Mucosa of descending colon (tissue), 3 donors: ENCODE measurements at regions not wholly inside any gene's neighbourhood (a gene's known extent, or its start where the extent isn't known, plus 50 kb on each side); places are given as distances from the start of the nearest gene placed in this dataset.

Source experiments
- ATAC-seq: fragments of 200-7000 bp; cut with Tn5 transposase; one replicate; pipeline ENCODE4 v1.9.1; 2020; ENCODE audit warnings: mild to moderate bottlenecking, moderate library complexity
- DNase-seq, 3 donors: peaks; one replicate each; pipeline ENCODE4 v3.0.0-alpha.2; 2020
- H3K36me3 ChIP-seq: fragments of 200-600 bp; one replicate; pipeline ENCODE4 v1.8.0; 2021; ENCODE audit warnings: low read depth, mild to moderate bottlenecking
- H3K4me1 ChIP-seq: fragments of 200-600 bp; one replicate; pipeline ENCODE4 v1.8.0; 2021; ENCODE audit warnings: low read depth, mild to moderate bottlenecking
- H3K4me3 ChIP-seq: fragments of 200-600 bp; one replicate; pipeline ENCODE4 v1.8.0; 2021; ENCODE audit warnings: mild to moderate bottlenecking
- H3K9me3 ChIP-seq: fragments of 200-600 bp; one replicate; pipeline ENCODE4 v1.8.0; 2021; ENCODE audit warnings: mild to moderate bottlenecking
- CTCF ChIP-seq: fragments of 200-600 bp; IDR thresholded peaks from one replicate; pipeline ENCODE4 v1.8.0; 2022; ENCODE audit warnings: antibody characterized with exemption, mild to moderate bottlenecking
- intact Hi-C, 2 donors: fragments of 100-400 bp; cut with DNase I in 1 of 2; cut with micrococcal nuclease in 1 of 2; formaldehyde crosslinking; loops; one replicate each; pipeline versions ENCODE4 v1.11.0 to v1.11.1; 2022; cut with DNase I, micrococcal nuclease
- donor health status: DM: no; HTN: no; CAD: no; lungs with moderate emphysema.
- donor health status: DM: no; HTN: no; CAD: no.
- donor health status: DM: no; HTN: yes; CAD: no.

GRCh38 chr3:30236011-30236410 lies 370.4 kb upstream of the TGFBR2 start:
- H3K36me3 ChIP-seq = no peaks in the 10 kb centered on the region
- DNase-seq (no peak), ATAC-seq (no peak)
- peaks cover 2% of the 10 kb centered on the region for H3K9me3 ChIP-seq
- TF ChIP-seq CTCF = no peak
- no peak overlapping the region for H3K4me3 ChIP-seq
- H3K4me1 ChIP-seq = no peaks in the 10 kb centered on the region
- intact Hi-C loops = no loop called here

GRCh38 chr3:30241721-30242120 lies 364.7 kb upstream of the TGFBR2 start:
- Histone ChIP-seq H3K4me3 (no peak overlapping the region), H3K4me1 (no peaks in the 10 kb centered on the region), H3K9me3 (peaks cover 2% of the 10 kb centered on the region), H3K36me3 (no peaks in the 10 kb centered on the region)
- no peak for TF ChIP-seq CTCF
- intact Hi-C loops = no loop called here
- no peak for DNase-seq
- ATAC-seq = no peak

- no peak for ATAC-seq
- intact Hi-C loops = no loop called here
These were observed 360.4 kb upstream of the TGFBR2 start for GRCh38 chr3:30245858-30246622.

DNA sequence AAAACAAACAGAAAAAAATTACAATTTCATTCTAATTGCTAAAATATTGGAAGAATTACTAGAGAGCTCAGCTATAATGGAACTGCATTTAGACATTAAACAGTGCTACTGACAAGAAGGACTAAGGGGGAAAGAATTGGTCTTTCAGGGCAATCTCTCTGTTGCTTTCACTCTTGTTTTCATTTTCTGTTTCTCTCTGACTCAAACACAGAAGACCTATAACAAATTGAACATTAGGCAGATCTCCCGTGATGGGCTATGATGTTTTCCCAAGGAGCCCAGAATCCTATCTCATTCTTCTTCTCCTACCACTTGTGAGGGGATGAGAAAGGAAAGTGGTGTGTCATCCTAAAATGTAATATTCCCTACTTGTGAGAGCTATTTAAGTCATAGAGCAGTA lies 358.0 kb upstream of the TGFBR2 start:
- no peak for ATAC-seq
- Histone ChIP-seq H3K9me3 (no peaks in the 10 kb centered on the region), H3K4me3 (no peak overlapping the region), H3K36me3 (no peaks in the 10 kb centered on the region), H3K4me1 (no peaks in the 10 kb centered on the region)
- DNase-seq = no peak
- intact Hi-C loops = no loop called here
- TF ChIP-seq CTCF = no peak

More at GRCh38 chr3:30245858-30246622, 360.4 kb upstream of the TGFBR2 start:
- TF ChIP-seq CTCF = no peak
- Histone ChIP-seq H3K4me1 (no peaks in the 10 kb centered on the region), H3K4me3 (no peak overlapping the region), H3K9me3 (no peaks in the 10 kb centered on the region), H3K36me3 (no peaks in the 10 kb centered on the region)
- no peak for DNase-seq

- Histone ChIP-seq H3K4me3 (no peak overlapping the region), H3K36me3 (no peaks in the 10 kb centered on the region), H3K9me3 (no peaks in the 10 kb centered on the region), H3K4me1 (no peaks in the 10 kb centered on the region)
- ATAC-seq (no peak), DNase-seq (no peak)
- no peak for TF ChIP-seq CTCF
- intact Hi-C loops = no loop called here
These were observed 353.9 kb upstream of the TGFBR2 start for GRCh38 chr3:30252474-30252873.
